ENCODE measurements at regions not wholly inside any gene's neighbourhood (a gene's known extent, or its start where the extent isn't known, plus 50 kb on each side); places are given as distances from the start of the nearest gene placed in this dataset.

DNA sequence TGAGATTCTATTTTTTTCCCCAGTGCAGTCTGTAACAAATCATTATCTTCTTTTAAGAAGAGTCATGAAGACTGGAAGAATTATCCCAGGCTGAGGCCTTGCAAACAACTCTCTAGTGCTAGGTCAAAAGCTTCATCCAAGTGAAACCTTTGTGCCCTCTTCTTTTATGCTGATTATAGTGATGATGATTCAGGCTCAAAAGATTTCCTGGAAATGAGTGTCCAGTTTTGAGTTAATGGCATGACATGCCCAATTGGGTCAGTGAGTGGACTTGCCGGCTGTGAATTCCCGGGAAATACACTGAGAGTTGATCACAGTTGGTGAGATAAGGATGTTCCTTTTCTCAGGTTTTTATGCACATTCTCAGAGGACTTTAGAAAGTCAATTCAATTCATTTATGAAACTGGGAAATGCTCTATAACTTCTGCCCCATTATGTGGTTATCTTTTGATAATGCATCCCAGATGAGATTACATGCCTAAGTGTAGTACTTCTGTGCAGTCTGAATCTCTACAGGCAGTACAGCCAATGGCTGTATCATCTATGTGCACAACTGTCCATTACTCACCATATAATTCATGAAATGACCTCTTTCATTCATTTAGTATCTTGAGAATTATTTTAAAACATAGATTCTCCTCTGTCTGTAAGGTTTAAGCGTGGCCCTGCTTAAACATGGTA is 66.2 kb downstream of the S1PR1 start:
- no TSS peak for BruUV-seq (replicated peaks)
- Histone ChIP-seq H3K27ac (ENCODE audit: low read depth, low read length, poor library complexity, severe bottlenecking) (no peak overlapping the region), H3K4me3 (ENCODE audit: low read depth, low read length, poor library complexity, severe bottlenecking) (no peak overlapping the region), H3K27me3 (replicated peaks; ENCODE audit: insufficient read depth, low read depth, low read length, poor library complexity) (no peaks in the 10 kb centered on the region), H3K36me3 (ENCODE audit: insufficient read depth, low read length, poor library complexity, severe bottlenecking) (no peaks in the 10 kb centered on the region), H3K4me1 (ENCODE audit: insufficient read depth, low read length, poor library complexity, severe bottlenecking) (no peaks in the 10 kb centered on the region), H3K9me3 (ENCODE audit: low read depth, low read length, poor library complexity, severe bottlenecking) (no peaks in the 10 kb centered on the region)
- ChIA-PET POLR2A (ENCODE audit: low non-redundant PET) (no interaction called here), CTCF (no interaction called here)
- TF ChIP-seq, protein P1, sequence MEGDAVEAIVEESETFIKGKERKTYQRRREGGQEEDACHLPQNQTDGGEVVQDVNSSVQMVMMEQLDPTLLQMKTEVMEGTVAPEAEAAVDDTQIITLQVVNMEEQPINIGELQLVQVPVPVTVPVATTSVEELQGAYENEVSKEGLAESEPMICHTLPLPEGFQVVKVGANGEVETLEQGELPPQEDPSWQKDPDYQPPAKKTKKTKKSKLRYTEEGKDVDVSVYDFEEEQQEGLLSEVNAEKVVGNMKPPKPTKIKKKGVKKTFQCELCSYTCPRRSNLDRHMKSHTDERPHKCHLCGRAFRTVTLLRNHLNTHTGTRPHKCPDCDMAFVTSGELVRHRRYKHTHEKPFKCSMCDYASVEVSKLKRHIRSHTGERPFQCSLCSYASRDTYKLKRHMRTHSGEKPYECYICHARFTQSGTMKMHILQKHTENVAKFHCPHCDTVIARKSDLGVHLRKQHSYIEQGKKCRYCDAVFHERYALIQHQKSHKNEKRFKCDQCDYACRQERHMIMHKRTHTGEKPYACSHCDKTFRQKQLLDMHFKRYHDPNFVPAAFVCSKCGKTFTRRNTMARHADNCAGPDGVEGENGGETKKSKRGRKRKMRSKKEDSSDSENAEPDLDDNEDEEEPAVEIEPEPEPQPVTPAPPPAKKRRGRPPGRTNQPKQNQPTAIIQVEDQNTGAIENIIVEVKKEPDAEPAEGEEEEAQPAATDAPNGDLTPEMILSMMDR (conservative IDR thresholded peaks at IDR 0.05; ENCODE audit: low read depth, low read length), result no peak
- TF ChIP-seq EZH2 (IDR thresholded peaks at IDR 0.05; ENCODE audit: borderline replicate concordance, low read depth, low read length, poor library complexity, severe bottlenecking), result no peak
- DNase-seq (ENCODE audit: low spot score), result no peak
- intact Hi-C loops (cut with micrococcal nuclease; ENCODE audit: unreplicated experiment), result loop anchor here (10.0 kb wide), 1 partner anchor 1132 kb away; no protein-coding TSS in a partner anchor

DNA sequence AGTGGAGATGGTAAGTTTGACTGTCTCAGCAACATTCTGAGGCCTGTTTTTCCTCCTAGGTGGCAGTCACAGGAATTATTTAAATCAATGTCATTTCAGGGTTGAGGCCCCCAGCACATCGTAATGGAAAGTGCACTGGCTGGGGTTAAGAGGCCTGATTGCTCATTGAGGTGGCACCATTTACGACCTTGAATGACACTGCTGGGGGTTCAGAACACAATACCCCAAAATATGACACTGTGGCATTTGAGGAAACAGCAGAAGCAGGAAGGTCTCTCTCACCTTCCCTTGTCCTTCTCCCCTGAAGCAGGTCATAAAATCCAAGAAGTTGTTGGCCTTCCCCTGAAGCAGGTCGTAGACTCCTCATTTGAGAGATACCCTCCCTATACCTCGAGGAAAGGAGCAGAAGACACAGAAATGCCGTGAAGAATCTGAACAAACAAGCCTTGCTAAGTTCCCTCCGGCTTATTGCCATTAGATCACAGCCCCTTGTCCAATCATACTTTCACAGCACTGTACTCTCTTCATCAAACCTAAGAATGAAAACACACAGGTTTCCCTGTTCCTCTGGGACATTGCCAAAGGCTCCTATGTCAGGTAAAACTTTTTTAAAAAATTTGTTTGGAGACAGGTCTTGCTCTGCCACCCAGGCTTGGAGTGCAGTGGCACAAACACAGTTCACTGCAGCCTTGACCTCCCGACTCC is 71.3 kb downstream of the S1PR1 start:
- TF ChIP-seq, protein P1 (conservative IDR thresholded peaks at IDR 0.05; ENCODE audit: low read depth, low read length), result no peak
- no peak for TF ChIP-seq EZH2 (IDR thresholded peaks at IDR 0.05; ENCODE audit: borderline replicate concordance, low read depth, low read length, poor library complexity, severe bottlenecking)
- ChIA-PET POLR2A (ENCODE audit: low non-redundant PET) (no interaction called here), CTCF (interaction anchor here (3.9 kb wide), 1 partner anchor 50 kb away, joined by 48 read pairs; no protein-coding TSS in a partner anchor)
- H3K4me3 ChIP-seq (ENCODE audit: low read depth, low read length, poor library complexity, severe bottlenecking), result no peak overlapping the region
- H3K9me3 ChIP-seq (ENCODE audit: low read depth, low read length, poor library complexity, severe bottlenecking), result no peaks in the 10 kb centered on the region
- intact Hi-C loops (cut with micrococcal nuclease; ENCODE audit: unreplicated experiment), result loop anchor here (5.0 to 10.0 kb wide), 2 partner anchors 129 to 1127 kb away; no protein-coding TSS in a partner anchor
- BruUV-seq (replicated peaks), result no TSS peak
- no peak overlapping the region for H3K27ac ChIP-seq (ENCODE audit: low read depth, low read length, poor library complexity, severe bottlenecking)
- no peak for DNase-seq (ENCODE audit: low spot score)
- H3K4me1 ChIP-seq (ENCODE audit: insufficient read depth, low read length, poor library complexity, severe bottlenecking), result peaks cover 4% of the 10 kb centered on the region
- H3K36me3 ChIP-seq (ENCODE audit: insufficient read depth, low read length, poor library complexity, severe bottlenecking), result no peaks in the 10 kb centered on the region
- H3K27me3 ChIP-seq (replicated peaks; ENCODE audit: insufficient read depth, low read depth, low read length, poor library complexity), result no peaks in the 10 kb centered on the region

DNA sequence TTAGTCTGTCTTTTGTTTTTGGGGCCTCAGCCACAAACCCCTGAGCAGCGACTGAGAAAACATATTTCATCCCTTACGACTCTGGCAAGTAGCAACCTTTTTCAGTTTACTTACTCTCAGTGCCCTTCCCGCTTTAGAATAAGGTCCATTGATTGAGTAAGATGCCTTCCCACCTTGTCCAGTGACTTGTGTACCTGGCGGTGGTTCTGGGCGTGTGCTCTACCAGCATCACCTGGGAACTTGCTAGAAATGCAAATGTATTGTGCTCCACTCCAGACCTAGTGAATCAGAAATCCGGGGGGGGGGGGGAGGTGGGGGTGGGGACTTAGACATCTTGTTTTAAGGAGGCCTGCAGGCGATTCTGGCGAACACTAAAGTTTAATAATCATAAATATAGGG is 72.1 kb downstream of the S1PR1 start:
- ChIA-PET CTCF (interaction anchor here (0.6 to 3.9 kb wide), 12 partner anchors 11 to 872 kb away, joined by 3 to 48 read pairs (median 4); no protein-coding TSS in a partner anchor), POLR2A (ENCODE audit: low non-redundant PET) (interaction anchor here (0.7 kb wide), 1 partner anchor 1499 kb away, joined by 4 read pairs; no protein-coding TSS in a partner anchor)
- Histone ChIP-seq H3K36me3 (ENCODE audit: insufficient read depth, low read length, poor library complexity, severe bottlenecking) (no peaks in the 10 kb centered on the region), H3K27ac (ENCODE audit: low read depth, low read length, poor library complexity, severe bottlenecking) (no peak overlapping the region), H3K27me3 (replicated peaks; ENCODE audit: insufficient read depth, low read depth, low read length, poor library complexity) (no peaks in the 10 kb centered on the region), H3K4me3 (ENCODE audit: low read depth, low read length, poor library complexity, severe bottlenecking) (peak overlapping the region; percentile 34), H3K9me3 (ENCODE audit: low read depth, low read length, poor library complexity, severe bottlenecking) (no peaks in the 10 kb centered on the region), H3K4me1 (ENCODE audit: insufficient read depth, low read length, poor library complexity, severe bottlenecking) (peaks cover 4% of the 10 kb centered on the region)
- no peak for DNase-seq (ENCODE audit: low spot score)
- TF ChIP-seq, protein P1 (conservative IDR thresholded peaks at IDR 0.05; ENCODE audit: low read depth, low read length), result no peak
- no peak for TF ChIP-seq EZH2 (IDR thresholded peaks at IDR 0.05; ENCODE audit: borderline replicate concordance, low read depth, low read length, poor library complexity, severe bottlenecking)
- intact Hi-C loops (cut with micrococcal nuclease; ENCODE audit: unreplicated experiment), result loop anchor here (1.0 to 10.0 kb wide), 3 partner anchors 48 to 1126 kb away; no protein-coding TSS in a partner anchor
- no TSS peak for BruUV-seq (replicated peaks)
